LNCaP clone FGC (cell line): ENCODE measurements at regions not wholly inside any gene's neighbourhood (a gene's known extent, or its start where the extent isn't known, plus 50 kb on each side); places are given as distances from the start of the nearest gene placed in this dataset.
"Not testable (repeated sequence)": the region's sequence is repeated elsewhere in the genome, so short reads cannot be mapped to it uniquely, and the experiment has no call there.

ENCODE experiments used
- DNase-seq: peaks from one replicate; pipeline ENCODE4 v3.0.0-alpha.2; 2011; ENCODE audit warnings: low read depth
- H3K4me3 ChIP-seq: 2 replicates; pipeline ENCODE4 v1.5.1; 2011; ENCODE audit warnings: mild to moderate bottlenecking, low read depth, low read length, control low read depth
- TF ChIP-seq, protein P1 (sequence below): IDR thresholded peaks from 2 replicates; pipeline ENCODE4 v1.5.1; 2012; ENCODE audit warnings: mild to moderate bottlenecking; ENCODE audit not compliant: control insufficient read depth, insufficient read depth; ENCODE audit errors: extremely low read depth

GRCh38 chr4:117164338-117164737, 79.0 kb upstream of the TRAM1L1 start:
- H3K4me3 ChIP-seq, result no peak overlapping the region
- TF ChIP-seq, protein P1, sequence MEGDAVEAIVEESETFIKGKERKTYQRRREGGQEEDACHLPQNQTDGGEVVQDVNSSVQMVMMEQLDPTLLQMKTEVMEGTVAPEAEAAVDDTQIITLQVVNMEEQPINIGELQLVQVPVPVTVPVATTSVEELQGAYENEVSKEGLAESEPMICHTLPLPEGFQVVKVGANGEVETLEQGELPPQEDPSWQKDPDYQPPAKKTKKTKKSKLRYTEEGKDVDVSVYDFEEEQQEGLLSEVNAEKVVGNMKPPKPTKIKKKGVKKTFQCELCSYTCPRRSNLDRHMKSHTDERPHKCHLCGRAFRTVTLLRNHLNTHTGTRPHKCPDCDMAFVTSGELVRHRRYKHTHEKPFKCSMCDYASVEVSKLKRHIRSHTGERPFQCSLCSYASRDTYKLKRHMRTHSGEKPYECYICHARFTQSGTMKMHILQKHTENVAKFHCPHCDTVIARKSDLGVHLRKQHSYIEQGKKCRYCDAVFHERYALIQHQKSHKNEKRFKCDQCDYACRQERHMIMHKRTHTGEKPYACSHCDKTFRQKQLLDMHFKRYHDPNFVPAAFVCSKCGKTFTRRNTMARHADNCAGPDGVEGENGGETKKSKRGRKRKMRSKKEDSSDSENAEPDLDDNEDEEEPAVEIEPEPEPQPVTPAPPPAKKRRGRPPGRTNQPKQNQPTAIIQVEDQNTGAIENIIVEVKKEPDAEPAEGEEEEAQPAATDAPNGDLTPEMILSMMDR, result no peak
- no peak for DNase-seq

- H3K4me3 ChIP-seq, DNase-seq: not testable (repeated sequence)
Observed at GRCh38 chr4:117175369-117175768, 90.0 kb upstream of the TRAM1L1 start.

GRCh38 chr4:117203231-117203630, 117.9 kb upstream of the TRAM1L1 start:
- H3K4me3 ChIP-seq, result no peak overlapping the region
- DNase-seq, result peak; percentile 59
- TF ChIP-seq, protein P1, result no peak

- no peak overlapping the region for H3K4me3 ChIP-seq
- TF ChIP-seq, protein P1, result no peak
- DNase-seq, result no peak
Observed at GRCh38 chr4:117210551-117210950, 125.2 kb upstream of the TRAM1L1 start.

DNA sequence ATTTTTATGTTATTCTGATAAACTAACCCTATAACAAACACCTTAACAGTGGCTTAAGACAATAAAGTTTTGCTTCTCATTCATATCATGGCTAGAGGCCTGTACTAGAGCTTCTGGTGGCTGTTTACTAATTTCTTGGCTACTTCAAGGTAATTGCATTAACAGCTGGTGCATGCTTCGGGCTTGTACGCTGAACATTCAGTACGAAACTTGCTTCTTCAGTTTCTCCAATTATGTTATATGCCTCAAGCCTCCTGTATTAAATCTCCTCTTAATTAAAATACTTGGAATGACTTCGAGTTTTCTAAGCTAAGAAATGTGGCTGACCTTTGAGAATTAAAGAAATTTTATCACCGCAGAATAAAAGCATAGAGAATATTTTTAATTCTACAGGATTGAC, 138.9 kb upstream of the TRAM1L1 start:
- DNase-seq, result no peak
- TF ChIP-seq, protein P1, result no peak
- H3K4me3 ChIP-seq, result no peak overlapping the region

GRCh38 chr4:117225471-117225870, 140.1 kb upstream of the TRAM1L1 start:
- TF ChIP-seq, protein P1, result no peak
- no peak overlapping the region for H3K4me3 ChIP-seq
- DNase-seq, result no peak

DNA sequence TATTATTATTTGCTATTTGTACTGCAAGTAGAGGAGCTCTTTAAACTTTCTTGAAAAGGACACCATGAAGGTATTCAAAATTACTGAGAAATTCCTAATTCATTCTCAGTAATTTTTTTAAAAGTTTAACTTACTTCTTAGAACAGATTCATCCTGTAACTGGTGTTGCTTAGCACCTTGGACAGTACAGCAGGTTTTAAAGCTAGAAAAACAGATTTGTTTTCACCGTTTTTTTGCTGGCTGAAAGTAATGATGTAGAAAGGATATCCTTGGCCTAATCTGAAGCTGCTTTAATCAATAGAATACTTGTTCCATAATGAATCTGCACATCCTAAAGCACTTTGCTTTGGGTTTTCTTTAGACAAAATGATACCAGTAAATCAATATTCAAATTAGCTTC, 142.5 kb upstream of the TRAM1L1 start:
- TF ChIP-seq, protein P1, result no peak

More for the DNA sequence above, 142.5 kb upstream of the TRAM1L1 start:
- no peak for DNase-seq
- no peak overlapping the region for H3K4me3 ChIP-seq
